Loucy (cell line): ENCODE measurements at regions not wholly inside any gene's neighbourhood (a gene's known extent, or its start where the extent isn't known, plus 50 kb on each side); places are given as distances from the start of the nearest gene placed in this dataset.

Source experiments
- EZH2phosphoT487 ChIP-seq: fragments of 200-600 bp; IDR thresholded peaks from 2 replicates; pipeline ENCODE4 v1.6.1; 2018; ENCODE audit warnings: antibody characterized with exemption, mild to moderate bottlenecking, moderate library complexity, borderline replicate concordance
- TF ChIP-seq, protein P1 (sequence below): fragments of 200-600 bp; sonication (generic); conservative IDR thresholded peaks from 2 replicates; pipeline ENCODE4 v1.5.1; 2014; ENCODE audit warnings: mild to moderate bottlenecking, antibody characterized with exemption, low read length

GRCh38 chr11:70935006-70935768 lies 317.2 kb downstream of the SHANK2 start:
- TF ChIP-seq, protein P1, sequence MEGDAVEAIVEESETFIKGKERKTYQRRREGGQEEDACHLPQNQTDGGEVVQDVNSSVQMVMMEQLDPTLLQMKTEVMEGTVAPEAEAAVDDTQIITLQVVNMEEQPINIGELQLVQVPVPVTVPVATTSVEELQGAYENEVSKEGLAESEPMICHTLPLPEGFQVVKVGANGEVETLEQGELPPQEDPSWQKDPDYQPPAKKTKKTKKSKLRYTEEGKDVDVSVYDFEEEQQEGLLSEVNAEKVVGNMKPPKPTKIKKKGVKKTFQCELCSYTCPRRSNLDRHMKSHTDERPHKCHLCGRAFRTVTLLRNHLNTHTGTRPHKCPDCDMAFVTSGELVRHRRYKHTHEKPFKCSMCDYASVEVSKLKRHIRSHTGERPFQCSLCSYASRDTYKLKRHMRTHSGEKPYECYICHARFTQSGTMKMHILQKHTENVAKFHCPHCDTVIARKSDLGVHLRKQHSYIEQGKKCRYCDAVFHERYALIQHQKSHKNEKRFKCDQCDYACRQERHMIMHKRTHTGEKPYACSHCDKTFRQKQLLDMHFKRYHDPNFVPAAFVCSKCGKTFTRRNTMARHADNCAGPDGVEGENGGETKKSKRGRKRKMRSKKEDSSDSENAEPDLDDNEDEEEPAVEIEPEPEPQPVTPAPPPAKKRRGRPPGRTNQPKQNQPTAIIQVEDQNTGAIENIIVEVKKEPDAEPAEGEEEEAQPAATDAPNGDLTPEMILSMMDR, result no peak
- no peak for TF ChIP-seq EZH2phosphoT487
